ENCODE measurements at regions not wholly inside any gene's neighbourhood (a gene's known extent, or its start where the extent isn't known, plus 50 kb on each side); places are given as distances from the start of the nearest gene placed in this dataset.

DNA sequence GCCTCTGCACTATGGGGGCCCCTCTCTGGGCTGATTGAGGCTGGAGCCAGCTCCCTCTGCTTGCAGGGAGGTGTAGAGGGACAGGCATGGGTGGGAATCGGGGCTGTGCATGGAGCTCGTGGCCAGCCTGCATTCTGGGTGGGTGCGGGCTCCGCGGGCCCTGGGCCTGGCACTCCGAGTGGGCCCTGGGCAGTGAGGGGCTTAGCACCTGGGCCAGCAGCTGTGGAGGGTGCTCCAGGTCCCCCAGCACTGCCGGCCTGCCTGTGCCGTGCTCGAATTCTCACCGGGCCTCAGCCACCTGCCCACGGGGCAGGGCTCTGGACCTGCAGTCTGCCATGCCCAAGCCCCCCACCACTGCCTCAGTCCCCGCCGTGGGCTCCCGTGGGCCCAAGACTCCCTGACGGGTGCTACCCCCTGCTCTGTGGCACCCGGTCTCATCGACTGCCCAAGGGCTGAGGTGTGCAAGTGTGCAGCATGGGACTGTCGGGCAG lies 681.2 kb downstream of the PDHA2 start:
- Histone ChIP-seq H2AFZ (ENCODE audit: low read depth, low read length) (no peak overlapping the region), H3K9me3 (replicated peaks; ENCODE audit: control insufficient read depth, insufficient read depth, low read length) (no peaks in the 10 kb centered on the region), H3K27me3 (ENCODE audit: control insufficient read depth in 2 of 2, insufficient read depth in 2 of 2, low read length in 2 of 2) (no peaks in the 10 kb centered on the region), H3K27ac (ENCODE audit: insufficient read depth, low read depth, low read length) (no peak overlapping the region), H3K4me1 (ENCODE audit: control insufficient read depth, extremely low read depth, insufficient read depth, low read length) (no peaks in the 10 kb centered on the region), H3K36me3 (ENCODE audit: control insufficient read depth in 2 of 2, extremely low read depth in 1 of 2, insufficient read depth in 2 of 2, low read length in 2 of 2) (no peaks in the 10 kb centered on the region), H3K79me2 (ENCODE audit: control insufficient read depth, insufficient read depth, low read length) (no peaks in the 10 kb centered on the region), H3K9me1 (replicated peaks; ENCODE audit: control insufficient read depth, extremely low read depth, insufficient read depth, low read length) (no peaks in the 10 kb centered on the region), H3K4me2 (ENCODE audit: insufficient read depth, low read length) (no peak overlapping the region), H4K20me1 (replicated peaks; ENCODE audit: control insufficient read depth, extremely low read depth, insufficient read depth, low read length) (no peaks in the 10 kb centered on the region), H3K9ac (replicated peaks; ENCODE audit: extremely low read depth, insufficient read depth, low read length) (no peak overlapping the region), H3K4me3 (replicated peaks in 1 of 3; ENCODE audit: insufficient read depth in 1 of 3, low read depth in 1 of 3, low read length in 3 of 3) (no peak overlapping the region)
- dilution Hi-C loops (cut with MboI; ENCODE audit: extremely low pct_ligation_motif_present, low sequenced_read_pairs) (no loop called here), intact Hi-C loops (cut with micrococcal nuclease) (no loop called here)
- CTCF ChIA-PET, result no interaction called here
- POLR2A ChIA-PET, result no interaction called here
- no TSS peak for BruUV-seq (replicated peaks)
- TF ChIP-seq POLR2AphosphoS5 (IDR thresholded peaks at IDR 0.05; ENCODE audit: insufficient read depth, low read depth, low read length) (no peak), POLR2A (IDR thresholded peaks at IDR 0.05; ENCODE audit: low read depth, low read length) (no peak), EZH2 (IDR thresholded peaks at IDR 0.05; ENCODE audit: borderline replicate concordance, low read depth, low read length, severe bottlenecking) (no peak), JUN (IDR thresholded peaks at IDR 0.05; ENCODE audit: borderline replicate concordance, insufficient read depth, insufficient read length, low read depth) (no peak), FOS (IDR thresholded peaks at IDR 0.05; ENCODE audit: borderline replicate concordance, insufficient read depth, low read length) (no peak), MYC (IDR thresholded peaks at IDR 0.05; ENCODE audit: low read depth, low read length) (no peak), GATA2 (IDR thresholded peaks at IDR 0.05; ENCODE audit: insufficient read depth, insufficient read length, low read depth, low read length) (no peak)
- TF ChIP-seq, protein P1, sequence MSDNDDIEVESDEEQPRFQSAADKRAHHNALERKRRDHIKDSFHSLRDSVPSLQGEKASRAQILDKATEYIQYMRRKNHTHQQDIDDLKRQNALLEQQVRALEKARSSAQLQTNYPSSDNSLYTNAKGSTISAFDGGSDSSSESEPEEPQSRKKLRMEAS (IDR thresholded peaks at IDR 0.05; ENCODE audit: insufficient read depth, insufficient read length), result no peak
- TF ChIP-seq, protein P2, sequence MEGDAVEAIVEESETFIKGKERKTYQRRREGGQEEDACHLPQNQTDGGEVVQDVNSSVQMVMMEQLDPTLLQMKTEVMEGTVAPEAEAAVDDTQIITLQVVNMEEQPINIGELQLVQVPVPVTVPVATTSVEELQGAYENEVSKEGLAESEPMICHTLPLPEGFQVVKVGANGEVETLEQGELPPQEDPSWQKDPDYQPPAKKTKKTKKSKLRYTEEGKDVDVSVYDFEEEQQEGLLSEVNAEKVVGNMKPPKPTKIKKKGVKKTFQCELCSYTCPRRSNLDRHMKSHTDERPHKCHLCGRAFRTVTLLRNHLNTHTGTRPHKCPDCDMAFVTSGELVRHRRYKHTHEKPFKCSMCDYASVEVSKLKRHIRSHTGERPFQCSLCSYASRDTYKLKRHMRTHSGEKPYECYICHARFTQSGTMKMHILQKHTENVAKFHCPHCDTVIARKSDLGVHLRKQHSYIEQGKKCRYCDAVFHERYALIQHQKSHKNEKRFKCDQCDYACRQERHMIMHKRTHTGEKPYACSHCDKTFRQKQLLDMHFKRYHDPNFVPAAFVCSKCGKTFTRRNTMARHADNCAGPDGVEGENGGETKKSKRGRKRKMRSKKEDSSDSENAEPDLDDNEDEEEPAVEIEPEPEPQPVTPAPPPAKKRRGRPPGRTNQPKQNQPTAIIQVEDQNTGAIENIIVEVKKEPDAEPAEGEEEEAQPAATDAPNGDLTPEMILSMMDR (IDR thresholded peaks at IDR 0.05; ENCODE audit: extremely low read depth in 1 of 2, insufficient read depth in 1 of 2, low read depth in 1 of 2, low read length in 2 of 2), result no peak
- no peak for DNase-seq (ENCODE audit: low read depth, low spot score)
- FAIRE-seq, result no peak
